Transverse colon (tissue), 3 donors: ENCODE measurements at regions not wholly inside any gene's neighbourhood (a gene's known extent, or its start where the extent isn't known, plus 50 kb on each side); places are given as distances from the start of the nearest gene placed in this dataset.

Experiments
- CTCF ChIP-seq, 5 experiments: fragments of 200-600 bp in 3 of 5; fragments of 450-650 bp in 2 of 5; sonication (generic) in 3 of 5; IDR thresholded peaks; 1 replicate in 2 of 5; 2 replicates in 3 of 5; pipeline ENCODE4 v1.5.1; 2016 to 2017; ENCODE audit warnings: antibody characterized with exemption in 5 of 5, inconsistent platforms in 3 of 5, mild to moderate bottlenecking in 2 of 5, moderate library complexity in 1 of 5
- EP300 ChIP-seq: sonication (generic); formaldehyde crosslinking; IDR thresholded peaks from one replicate; pipeline ENCODE4 v1.6.1; 2017; ENCODE audit warnings: antibody characterized with exemption, low read depth

DNA sequence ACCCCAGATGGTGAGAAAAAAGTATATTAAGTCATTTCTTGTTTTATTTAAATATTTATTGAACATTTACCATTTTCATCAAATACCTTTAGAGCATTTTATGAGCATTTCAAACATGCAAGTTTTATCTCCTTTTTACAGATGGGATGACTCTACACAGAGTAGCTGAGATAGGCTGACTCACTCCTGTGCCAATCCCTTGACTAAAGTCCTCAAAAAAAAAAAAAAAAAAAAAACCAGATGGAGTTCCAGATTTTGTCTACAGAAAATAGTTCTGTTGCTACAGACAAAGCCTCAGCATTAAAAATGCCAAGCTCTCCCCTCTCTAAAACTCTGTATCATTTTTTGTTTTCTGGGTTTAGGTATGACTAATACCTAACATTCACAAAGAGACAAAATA lies 303.0 kb upstream of the PLD5 start:
- TF ChIP-seq CTCF (IDR thresholded peaks at IDR 0.05): no peak
- TF ChIP-seq EP300: no peak
